ENCODE measurements at regions not wholly inside any gene's neighbourhood (a gene's known extent, or its start where the extent isn't known, plus 50 kb on each side); places are given as distances from the start of the nearest gene placed in this dataset.

GRCh38 chr9:90064971-90065370, 460.2 kb downstream of the GADD45G start:
- DNase-seq, result no peak
- no peaks in the 10 kb centered on the region for H3K27me3 ChIP-seq (ENCODE audit: control insufficient read depth in 1 of 2, insufficient read depth in 2 of 2, low read length in 1 of 2)
- peaks cover 1% of the 10 kb centered on the region for H3K9me3 ChIP-seq (ENCODE audit: control insufficient read depth, low read length)
- 79 to 80% methylated on average over 3 of the region's 3 CpGs for WGBS, 2 donors
- no peak for ATAC-seq (ENCODE audit: low FRiP score)
- intact Hi-C loops (cut with DNase I), result no loop called here
- H3K4me3 ChIP-seq (ENCODE audit: low read length in 2 of 2), result no peak overlapping the region
- no peaks in the 10 kb centered on the region for H3K4me1 ChIP-seq (ENCODE audit: control insufficient read depth in 1 of 2, insufficient read depth in 2 of 2, low read length in 2 of 2)
- no peak overlapping the region for H3K27ac ChIP-seq (ENCODE audit: low read depth in 1 of 2, low read length in 2 of 2)
- H3K36me3 ChIP-seq (ENCODE audit: control insufficient read depth in 1 of 2, insufficient read depth in 2 of 2, low read length in 1 of 2), result no peaks in the 10 kb centered on the region

GRCh38 chr9:90065851-90066250, 461.0 kb downstream of the GADD45G start:
- intact Hi-C loops (cut with DNase I), result no loop called here
- WGBS, 2 donors, result 95 to 96% methylated on average over 2 of the region's 2 CpGs
- Histone ChIP-seq H3K27ac (ENCODE audit: low read depth in 1 of 2, low read length in 2 of 2) (no peak overlapping the region), H3K4me1 (ENCODE audit: control insufficient read depth in 1 of 2, insufficient read depth in 2 of 2, low read length in 2 of 2) (no peaks in the 10 kb centered on the region), H3K36me3 (ENCODE audit: control insufficient read depth in 1 of 2, insufficient read depth in 2 of 2, low read length in 1 of 2) (no peaks in the 10 kb centered on the region), H3K27me3 (ENCODE audit: control insufficient read depth in 1 of 2, insufficient read depth in 2 of 2, low read length in 1 of 2) (no peaks in the 10 kb centered on the region), H3K4me3 (ENCODE audit: low read length in 2 of 2) (no peak overlapping the region), H3K9me3 (ENCODE audit: control insufficient read depth, low read length) (peaks cover 1% of the 10 kb centered on the region)
- DNase-seq (no peak), ATAC-seq (ENCODE audit: low FRiP score) (no peak)

GRCh38 chr9:90069085-90069484, 464.3 kb downstream of the GADD45G start:
- 84 to 87% methylated on average over 2 of the region's 2 CpGs for WGBS, 2 donors
- intact Hi-C loops (cut with DNase I), result no loop called here
- no peak for ATAC-seq (ENCODE audit: low FRiP score)
- Histone ChIP-seq H3K36me3 (ENCODE audit: control insufficient read depth in 1 of 2, insufficient read depth in 2 of 2, low read length in 1 of 2) (no peaks in the 10 kb centered on the region), H3K27ac (ENCODE audit: low read depth in 1 of 2, low read length in 2 of 2) (no peak overlapping the region), H3K4me3 (ENCODE audit: low read length in 2 of 2) (no peak overlapping the region), H3K9me3 (ENCODE audit: control insufficient read depth, low read length) (no peaks in the 10 kb centered on the region), H3K4me1 (ENCODE audit: control insufficient read depth in 1 of 2, insufficient read depth in 2 of 2, low read length in 2 of 2) (no peaks in the 10 kb centered on the region), H3K27me3 (ENCODE audit: control insufficient read depth in 1 of 2, insufficient read depth in 2 of 2, low read length in 1 of 2) (no peaks in the 10 kb centered on the region)
- no peak for DNase-seq

GRCh38 chr9:90070056-90070455, 465.2 kb downstream of the GADD45G start:
- no peak for ATAC-seq (ENCODE audit: low FRiP score)

GRCh38 chr9:90070469-90070868, 465.7 kb downstream of the GADD45G start:
- 92 to 96% methylated on average over 1 of the region's 1 CpG for WGBS, 2 donors
- Histone ChIP-seq H3K27ac (ENCODE audit: low read depth in 1 of 2, low read length in 2 of 2) (no peak overlapping the region), H3K36me3 (ENCODE audit: control insufficient read depth in 1 of 2, insufficient read depth in 2 of 2, low read length in 1 of 2) (no peaks in the 10 kb centered on the region), H3K4me3 (ENCODE audit: low read length in 2 of 2) (no peak overlapping the region), H3K9me3 (ENCODE audit: control insufficient read depth, low read length) (no peaks in the 10 kb centered on the region), H3K4me1 (ENCODE audit: control insufficient read depth in 1 of 2, insufficient read depth in 2 of 2, low read length in 2 of 2) (no peaks in the 10 kb centered on the region), H3K27me3 (ENCODE audit: control insufficient read depth in 1 of 2, insufficient read depth in 2 of 2, low read length in 1 of 2) (no peaks in the 10 kb centered on the region)
- intact Hi-C loops (cut with DNase I), result no loop called here
- no peak for ATAC-seq (ENCODE audit: low FRiP score)
- DNase-seq, result no peak

More at GRCh38 chr9:90070056-90070455, 465.2 kb downstream of the GADD45G start:
- no peak for DNase-seq
- intact Hi-C loops (cut with DNase I), result no loop called here
- no peaks in the 10 kb centered on the region for H3K4me1 ChIP-seq (ENCODE audit: control insufficient read depth in 1 of 2, insufficient read depth in 2 of 2, low read length in 2 of 2)
- no peaks in the 10 kb centered on the region for H3K9me3 ChIP-seq (ENCODE audit: control insufficient read depth, low read length)
- H3K27me3 ChIP-seq (ENCODE audit: control insufficient read depth in 1 of 2, insufficient read depth in 2 of 2, low read length in 1 of 2), result no peaks in the 10 kb centered on the region
- H3K36me3 ChIP-seq (ENCODE audit: control insufficient read depth in 1 of 2, insufficient read depth in 2 of 2, low read length in 1 of 2), result no peaks in the 10 kb centered on the region
- WGBS, 2 donors, result 38 to 40% methylated on average over 5 of the region's 5 CpGs
- no peak overlapping the region for H3K4me3 ChIP-seq (ENCODE audit: low read length in 2 of 2)
- no peak overlapping the region for H3K27ac ChIP-seq (ENCODE audit: low read depth in 1 of 2, low read length in 2 of 2)

GRCh38 chr9:90070931-90071660, 466.3 kb downstream of the GADD45G start:
- 81 to 82% methylated on average over 7 of the region's 7 CpGs for WGBS, 2 donors
- no peak for ATAC-seq (ENCODE audit: low FRiP score)
- Histone ChIP-seq H3K27ac (ENCODE audit: low read depth in 1 of 2, low read length in 2 of 2) (no peak overlapping the region), H3K27me3 (ENCODE audit: control insufficient read depth in 1 of 2, insufficient read depth in 2 of 2, low read length in 1 of 2) (no peaks in the 10 kb centered on the region), H3K4me1 (ENCODE audit: control insufficient read depth in 1 of 2, insufficient read depth in 2 of 2, low read length in 2 of 2) (no peaks in the 10 kb centered on the region), H3K9me3 (ENCODE audit: control insufficient read depth, low read length) (no peaks in the 10 kb centered on the region), H3K36me3 (ENCODE audit: control insufficient read depth in 1 of 2, insufficient read depth in 2 of 2, low read length in 1 of 2) (no peaks in the 10 kb centered on the region), H3K4me3 (ENCODE audit: low read length in 2 of 2) (no peak overlapping the region)
- intact Hi-C loops (cut with DNase I), result no loop called here
- no peak for DNase-seq

- Histone ChIP-seq H3K27ac (ENCODE audit: low read depth in 1 of 2, low read length in 2 of 2) (no peak overlapping the region), H3K4me3 (ENCODE audit: low read length in 2 of 2) (no peak overlapping the region), H3K36me3 (ENCODE audit: control insufficient read depth in 1 of 2, insufficient read depth in 2 of 2, low read length in 1 of 2) (no peaks in the 10 kb centered on the region), H3K9me3 (ENCODE audit: control insufficient read depth, low read length) (no peaks in the 10 kb centered on the region), H3K27me3 (ENCODE audit: control insufficient read depth in 1 of 2, insufficient read depth in 2 of 2, low read length in 1 of 2) (no peaks in the 10 kb centered on the region), H3K4me1 (ENCODE audit: control insufficient read depth in 1 of 2, insufficient read depth in 2 of 2, low read length in 2 of 2) (no peaks in the 10 kb centered on the region)
- WGBS, 2 donors, result 83 to 85% methylated on average over 3 of the region's 3 CpGs
- ATAC-seq (ENCODE audit: low FRiP score), result no peak
- no peak for DNase-seq
- intact Hi-C loops (cut with DNase I), result no loop called here
Observed at GRCh38 chr9:90073186-90073945, 468.6 kb downstream of the GADD45G start.

- Histone ChIP-seq H3K27me3 (ENCODE audit: control insufficient read depth in 1 of 2, insufficient read depth in 2 of 2, low read length in 1 of 2) (no peaks in the 10 kb centered on the region), H3K4me3 (ENCODE audit: low read length in 2 of 2) (no peak overlapping the region), H3K4me1 (ENCODE audit: control insufficient read depth in 1 of 2, insufficient read depth in 2 of 2, low read length in 2 of 2) (no peaks in the 10 kb centered on the region), H3K9me3 (ENCODE audit: control insufficient read depth, low read length) (no peaks in the 10 kb centered on the region), H3K36me3 (ENCODE audit: control insufficient read depth in 1 of 2, insufficient read depth in 2 of 2, low read length in 1 of 2) (no peaks in the 10 kb centered on the region), H3K27ac (ENCODE audit: low read depth in 1 of 2, low read length in 2 of 2) (no peak overlapping the region)
- no peak for DNase-seq
- WGBS, 2 donors, result 80 to 86% methylated on average over 6 of the region's 6 CpGs
- intact Hi-C loops (cut with DNase I), result no loop called here
- no peak for ATAC-seq (ENCODE audit: low FRiP score)
Observed at GRCh38 chr9:90074316-90074962, 469.6 kb downstream of the GADD45G start.
